HG02973 (cell line): ENCODE measurements at regions not wholly inside any gene's neighbourhood (a gene's known extent, or its start where the extent isn't known, plus 50 kb on each side); places are given as distances from the start of the nearest gene placed in this dataset.

Experiments
- ATAC-seq: cut with Tn5 transposase; IDR thresholded peaks from one replicate; pipeline ENCODE4 v1.9.1; 2021; ENCODE audit warnings: moderate library complexity; ENCODE audit not compliant: unreplicated experiment

- no peak for ATAC-seq
These were observed 346.6 kb upstream of the EEF2KMT start for GRCh38 chr16:5444189-5444588.

GRCh38 chr16:5442986-5443385 lies 345.4 kb upstream of the EEF2KMT start:
- no peak for ATAC-seq

- no peak for ATAC-seq
These were observed 344.5 kb upstream of the EEF2KMT start for GRCh38 chr16:5442054-5442453.

- no peak for ATAC-seq
These were observed 341.0 kb upstream of the EEF2KMT start for GRCh38 chr16:5438591-5438990.

- no peak for ATAC-seq
These were observed 336.0 kb upstream of the EEF2KMT start for GRCh38 chr16:5433587-5433986.

- no peak for ATAC-seq
These were observed 334.6 kb upstream of the EEF2KMT start for GRCh38 chr16:5432166-5432565.

- no peak for ATAC-seq
These were observed 333.0 kb upstream of the EEF2KMT start for GRCh38 chr16:5430598-5430997.

GRCh38 chr16:5428932-5429331 lies 331.3 kb upstream of the EEF2KMT start:
- ATAC-seq = no peak

- ATAC-seq = no peak
These were observed 330.0 kb upstream of the EEF2KMT start for GRCh38 chr16:5427571-5427970.

GRCh38 chr16:5422643-5423496 lies 325.3 kb upstream of the EEF2KMT start:
- no peak for ATAC-seq

GRCh38 chr16:5422047-5422446 lies 324.5 kb upstream of the EEF2KMT start:
- ATAC-seq = no peak

GRCh38 chr16:5416013-5416412 lies 318.4 kb upstream of the EEF2KMT start:
- ATAC-seq = no peak

- ATAC-seq = no peak
These were observed 317.5 kb upstream of the EEF2KMT start for GRCh38 chr16:5415123-5415522.

GRCh38 chr16:5412731-5413130 lies 315.1 kb upstream of the EEF2KMT start:
- no peak for ATAC-seq

GRCh38 chr16:5398203-5398602 lies 300.6 kb upstream of the EEF2KMT start:
- ATAC-seq = no peak

- ATAC-seq = no peak
These were observed 299.3 kb upstream of the EEF2KMT start for GRCh38 chr16:5396880-5397279.

GRCh38 chr16:5393070-5393469 lies 295.5 kb upstream of the EEF2KMT start:
- no peak for ATAC-seq

- ATAC-seq = no peak
These were observed 289.4 kb upstream of the EEF2KMT start for GRCh38 chr16:5386989-5387388.

GRCh38 chr16:5385811-5386210 lies 288.2 kb upstream of the EEF2KMT start:
- ATAC-seq = no peak

GRCh38 chr16:5385115-5385514 lies 287.5 kb upstream of the EEF2KMT start:
- no peak for ATAC-seq

GRCh38 chr16:5383737-5384136 lies 286.1 kb upstream of the EEF2KMT start:
- no peak for ATAC-seq

- ATAC-seq = no peak
These were observed 284.9 kb upstream of the EEF2KMT start for GRCh38 chr16:5382484-5382883.

GRCh38 chr16:5381481-5381880 lies 283.9 kb upstream of the EEF2KMT start:
- no peak for ATAC-seq
